ENCODE measurements at regions not wholly inside any gene's neighbourhood (a gene's known extent, or its start where the extent isn't known, plus 50 kb on each side); places are given as distances from the start of the nearest gene placed in this dataset.

- H3K27ac Mint-ChIP-seq, result peak overlapping the region; percentile 74
- H3K27me3 Mint-ChIP-seq, result no peaks in the 10 kb centered on the region
- H3K4me3 Mint-ChIP-seq, result peak overlapping the region; percentile 24
- H3K4me1 Mint-ChIP-seq (ENCODE audit: unreplicated experiment), result peaks cover 11% of the 10 kb centered on the region
- TF ChIP-seq CTCF (conservative IDR thresholded peaks at IDR 0.05), result no peak
- H3K36me3 Mint-ChIP-seq, result no peaks in the 10 kb centered on the region
- no peak for DNase-seq (ENCODE audit: extremely low spot score, unreplicated experiment)
- H3K9me3 Mint-ChIP-seq, result peaks cover 4% of the 10 kb centered on the region
Measured at GRCh38 chr10:2079603-2080078, 342.3 kb upstream of the ADARB2 start.

- DNase-seq (ENCODE audit: extremely low spot score, unreplicated experiment), result no peak
- TF ChIP-seq CTCF (conservative IDR thresholded peaks at IDR 0.05), result no peak
- no peak overlapping the region for H3K4me3 Mint-ChIP-seq
- H3K27me3 Mint-ChIP-seq, result no peaks in the 10 kb centered on the region
- peaks cover 11% of the 10 kb centered on the region for H3K4me1 Mint-ChIP-seq (ENCODE audit: unreplicated experiment)
- peaks cover 7% of the 10 kb centered on the region for H3K9me3 Mint-ChIP-seq
- H3K36me3 Mint-ChIP-seq, result no peaks in the 10 kb centered on the region
- H3K27ac Mint-ChIP-seq, result no peak overlapping the region
Measured at GRCh38 chr10:2077231-2077630, 339.9 kb upstream of the ADARB2 start.

- Mint-ChIP-seq H3K4me3 (no peak overlapping the region), H3K9me3 (peaks cover 7% of the 10 kb centered on the region), H3K36me3 (no peaks in the 10 kb centered on the region), H3K27ac (no peak overlapping the region), H3K27me3 (no peaks in the 10 kb centered on the region), H3K4me1 (ENCODE audit: unreplicated experiment) (peaks cover 11% of the 10 kb centered on the region)
- DNase-seq (ENCODE audit: extremely low spot score, unreplicated experiment), result no peak
- no peak for TF ChIP-seq CTCF (conservative IDR thresholded peaks at IDR 0.05)
Measured at GRCh38 chr10:2076528-2076927, 339.2 kb upstream of the ADARB2 start.

GRCh38 chr10:2067015-2067414 is 329.7 kb upstream of the ADARB2 start:
- Mint-ChIP-seq H3K4me3 (no peak overlapping the region), H3K9me3 (peaks cover 14% of the 10 kb centered on the region), H3K27ac (no peak overlapping the region), H3K36me3 (no peaks in the 10 kb centered on the region), H3K27me3 (no peaks in the 10 kb centered on the region), H3K4me1 (ENCODE audit: unreplicated experiment) (no peaks in the 10 kb centered on the region)
- no peak for DNase-seq (ENCODE audit: extremely low spot score, unreplicated experiment)
- no peak for TF ChIP-seq CTCF (conservative IDR thresholded peaks at IDR 0.05)

- no peak for TF ChIP-seq CTCF (conservative IDR thresholded peaks at IDR 0.05)
- H3K27me3 Mint-ChIP-seq, result peaks cover 3% of the 10 kb centered on the region
- H3K4me1 Mint-ChIP-seq (ENCODE audit: unreplicated experiment), result no peaks in the 10 kb centered on the region
- H3K9me3 Mint-ChIP-seq, result peaks cover 5% of the 10 kb centered on the region
- H3K4me3 Mint-ChIP-seq, result no peak overlapping the region
- no peak overlapping the region for H3K27ac Mint-ChIP-seq
- no peaks in the 10 kb centered on the region for H3K36me3 Mint-ChIP-seq
- no peak for DNase-seq (ENCODE audit: extremely low spot score, unreplicated experiment)
Measured at GRCh38 chr10:2054728-2055127, 317.4 kb upstream of the ADARB2 start.

GRCh38 chr10:2053805-2054204 is 316.5 kb upstream of the ADARB2 start:
- H3K27me3 Mint-ChIP-seq, result peaks cover 3% of the 10 kb centered on the region
- peaks cover 9% of the 10 kb centered on the region for H3K9me3 Mint-ChIP-seq
- no peak for DNase-seq (ENCODE audit: extremely low spot score, unreplicated experiment)
- no peak overlapping the region for H3K27ac Mint-ChIP-seq
- no peak overlapping the region for H3K4me3 Mint-ChIP-seq
- no peak for TF ChIP-seq CTCF (conservative IDR thresholded peaks at IDR 0.05)
- no peaks in the 10 kb centered on the region for H3K36me3 Mint-ChIP-seq
- H3K4me1 Mint-ChIP-seq (ENCODE audit: unreplicated experiment), result no peaks in the 10 kb centered on the region
